Breast epithelium (tissue), 4 donors: ENCODE measurements at regions not wholly inside any gene's neighbourhood (a gene's known extent, or its start where the extent isn't known, plus 50 kb on each side); places are given as distances from the start of the nearest gene placed in this dataset.

Source experiments
- DNase-seq, 2 donors: peaks; one replicate each; pipeline ENCODE4 v3.0.0-alpha.2; 2019; ENCODE audit warnings: low spot score in 2 of 2
- H3K27ac ChIP-seq, 2 donors: fragments of 200-600 bp; sonication (generic) in 1 of 2; one replicate each; pipeline ENCODE4 v1.5.1; 2016 to 2019; ENCODE audit warnings: mild to moderate bottlenecking in 1 of 2
- H3K27me3 ChIP-seq, 2 donors: fragments of 200-600 bp; sonication (generic) in 1 of 2; one replicate each; pipeline versions ENCODE4 v1.5.1 to v1.6.0; 2017 to 2019; ENCODE audit warnings: control low read depth in 1 of 2, mild to moderate bottlenecking in 1 of 2
- H3K36me3 ChIP-seq: fragments of 200-600 bp; one replicate; pipeline ENCODE4 v1.5.1; 2019
- H3K4me1 ChIP-seq, 2 donors: fragments of 200-600 bp; sonication (generic); one replicate each; pipeline ENCODE4 v1.5.1; 2016 to 2019; ENCODE audit warnings: control low read depth in 1 of 2
- H3K4me3 ChIP-seq, 3 donors: fragments of 200-600 bp; sonication (generic); 1 replicate in 2 of 3; 2 replicates in 1 of 3; pipeline ENCODE4 v1.5.1; 2016 to 2019; ENCODE audit warnings: mild to moderate bottlenecking in 3 of 3, moderate library complexity in 2 of 3
- H3K9me3 ChIP-seq, 2 donors: fragments of 200-600 bp; sonication (generic) in 1 of 2; one replicate each; pipeline ENCODE4 v1.5.1; 2016 to 2019; ENCODE audit warnings: control low read depth in 1 of 2
- POLR2A ChIP-seq: fragments of 450-650 bp; IDR thresholded peaks from one replicate; pipeline ENCODE4 v1.6.1; 2016; ENCODE audit warnings: antibody characterized with exemption, mild to moderate bottlenecking, moderate library complexity
- POLR2AphosphoS5 ChIP-seq, 3 donors: sonication (generic); formaldehyde crosslinking; IDR thresholded peaks; one replicate each; pipeline ENCODE4 v1.6.1; 2017; ENCODE audit warnings: antibody characterized with exemption in 3 of 3
- intact Hi-C: fragments of 100-400 bp; cut with DNase I; formaldehyde crosslinking; loops from one replicate; pipeline ENCODE4 v1.15.1; 2023; ENCODE audit warnings: low total_unique reads
- TF ChIP-seq, protein P1 (sequence below), 3 donors: fragments of 450-650 bp; IDR thresholded peaks; one replicate each; pipeline ENCODE4 v1.5.1; 2016 to 2017; ENCODE audit warnings: antibody characterized with exemption in 3 of 3, mild to moderate bottlenecking in 3 of 3, moderate library complexity in 3 of 3

DNA sequence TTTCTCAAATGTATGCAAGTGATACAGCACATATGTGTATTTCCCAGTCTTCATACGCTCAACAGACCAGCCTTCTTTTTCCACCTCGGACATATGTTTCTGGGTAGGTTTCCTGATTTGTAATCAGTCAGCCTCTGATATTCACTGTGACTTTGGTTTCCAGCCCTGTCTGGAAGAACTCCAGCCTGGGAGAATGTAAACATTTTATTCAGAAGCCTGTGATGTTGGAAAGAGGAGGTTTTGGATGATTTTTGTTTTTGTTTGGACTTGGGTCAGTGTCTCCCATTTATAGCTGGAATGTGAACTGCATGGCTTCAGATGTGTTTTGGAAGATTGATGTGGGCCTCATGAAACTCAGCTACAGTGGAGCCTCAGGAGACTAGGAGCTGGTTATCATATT is 172.2 kb upstream of the CENPW start:
- no peaks in the 10 kb centered on the region for H3K9me3 ChIP-seq
- intact Hi-C loops = no loop called here
- TF ChIP-seq, protein P1, sequence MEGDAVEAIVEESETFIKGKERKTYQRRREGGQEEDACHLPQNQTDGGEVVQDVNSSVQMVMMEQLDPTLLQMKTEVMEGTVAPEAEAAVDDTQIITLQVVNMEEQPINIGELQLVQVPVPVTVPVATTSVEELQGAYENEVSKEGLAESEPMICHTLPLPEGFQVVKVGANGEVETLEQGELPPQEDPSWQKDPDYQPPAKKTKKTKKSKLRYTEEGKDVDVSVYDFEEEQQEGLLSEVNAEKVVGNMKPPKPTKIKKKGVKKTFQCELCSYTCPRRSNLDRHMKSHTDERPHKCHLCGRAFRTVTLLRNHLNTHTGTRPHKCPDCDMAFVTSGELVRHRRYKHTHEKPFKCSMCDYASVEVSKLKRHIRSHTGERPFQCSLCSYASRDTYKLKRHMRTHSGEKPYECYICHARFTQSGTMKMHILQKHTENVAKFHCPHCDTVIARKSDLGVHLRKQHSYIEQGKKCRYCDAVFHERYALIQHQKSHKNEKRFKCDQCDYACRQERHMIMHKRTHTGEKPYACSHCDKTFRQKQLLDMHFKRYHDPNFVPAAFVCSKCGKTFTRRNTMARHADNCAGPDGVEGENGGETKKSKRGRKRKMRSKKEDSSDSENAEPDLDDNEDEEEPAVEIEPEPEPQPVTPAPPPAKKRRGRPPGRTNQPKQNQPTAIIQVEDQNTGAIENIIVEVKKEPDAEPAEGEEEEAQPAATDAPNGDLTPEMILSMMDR (IDR thresholded peaks at IDR 0.05) = no peak
- TF ChIP-seq POLR2AphosphoS5 (IDR thresholded peaks at IDR 0.05) (no peak), POLR2A (no peak)
- H3K4me1 ChIP-seq = no peaks in the 10 kb centered on the region
- no peak overlapping the region for H3K4me3 ChIP-seq
- no peak for DNase-seq
- no peak overlapping the region for H3K27ac ChIP-seq
- no peaks in the 10 kb centered on the region for H3K36me3 ChIP-seq
- H3K27me3 ChIP-seq = no peaks in the 10 kb centered on the region

DNA sequence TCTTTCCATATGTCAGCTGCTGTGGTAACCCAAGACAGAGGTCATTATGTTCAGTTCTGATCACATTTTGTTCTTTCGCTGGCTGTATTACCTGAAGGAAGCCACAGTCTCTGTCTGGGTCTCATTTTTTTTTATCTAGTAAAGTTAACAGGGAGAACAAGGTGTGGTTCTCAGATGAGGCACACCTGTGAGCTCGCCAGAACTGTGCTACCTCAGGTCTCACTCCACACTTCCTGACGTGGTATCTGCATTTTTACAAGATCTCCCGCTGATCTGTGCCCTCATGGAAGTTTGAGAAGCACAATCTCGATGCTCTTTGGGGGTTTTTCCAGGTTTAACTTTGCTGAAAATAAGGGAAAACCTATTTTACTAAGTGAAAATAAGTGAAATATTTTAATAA is 169.5 kb upstream of the CENPW start:
- no peak for DNase-seq
- TF ChIP-seq POLR2A = no peak
- no peak for TF ChIP-seq POLR2AphosphoS5 (IDR thresholded peaks at IDR 0.05)
- TF ChIP-seq, protein P1 (IDR thresholded peaks at IDR 0.05) = no peak
- no peak overlapping the region for H3K27ac ChIP-seq
- no peaks in the 10 kb centered on the region for H3K27me3 ChIP-seq
- no peaks in the 10 kb centered on the region for H3K9me3 ChIP-seq
- no peak overlapping the region for H3K4me3 ChIP-seq
- H3K36me3 ChIP-seq = no peaks in the 10 kb centered on the region
- intact Hi-C loops = no loop called here
- no peaks in the 10 kb centered on the region for H3K4me1 ChIP-seq

DNA sequence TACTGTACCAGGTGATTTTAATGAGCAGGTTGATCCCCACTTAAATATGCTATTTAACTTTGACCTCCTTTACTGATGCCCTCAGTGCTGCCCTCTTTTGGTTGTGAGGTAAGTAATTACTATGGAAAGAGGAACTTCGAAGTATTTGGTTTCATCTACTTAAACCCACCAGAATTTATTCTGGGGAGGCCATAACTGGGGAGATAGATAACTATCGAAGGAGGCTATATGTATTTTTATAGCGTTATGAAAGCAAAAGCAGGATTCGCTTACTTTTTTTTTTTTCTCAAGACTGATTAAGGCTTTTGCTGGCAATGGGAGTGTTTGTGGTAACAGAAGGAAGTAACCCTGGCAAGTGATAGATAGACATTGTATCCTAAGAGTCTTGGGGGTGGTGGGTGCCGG is 168.9 kb upstream of the CENPW start:
- H3K27ac ChIP-seq = no peak overlapping the region
- TF ChIP-seq, protein P1 (IDR thresholded peaks at IDR 0.05) = peak in 1 of 3 donors; percentile 12
- no peak for TF ChIP-seq POLR2AphosphoS5 (IDR thresholded peaks at IDR 0.05)
- TF ChIP-seq POLR2A = no peak
- no peaks in the 10 kb centered on the region for H3K27me3 ChIP-seq
- intact Hi-C loops = no loop called here
- no peaks in the 10 kb centered on the region for H3K36me3 ChIP-seq
- H3K4me3 ChIP-seq = no peak overlapping the region
- no peaks in the 10 kb centered on the region for H3K9me3 ChIP-seq
- no peaks in the 10 kb centered on the region for H3K4me1 ChIP-seq
- no peak for DNase-seq

DNA sequence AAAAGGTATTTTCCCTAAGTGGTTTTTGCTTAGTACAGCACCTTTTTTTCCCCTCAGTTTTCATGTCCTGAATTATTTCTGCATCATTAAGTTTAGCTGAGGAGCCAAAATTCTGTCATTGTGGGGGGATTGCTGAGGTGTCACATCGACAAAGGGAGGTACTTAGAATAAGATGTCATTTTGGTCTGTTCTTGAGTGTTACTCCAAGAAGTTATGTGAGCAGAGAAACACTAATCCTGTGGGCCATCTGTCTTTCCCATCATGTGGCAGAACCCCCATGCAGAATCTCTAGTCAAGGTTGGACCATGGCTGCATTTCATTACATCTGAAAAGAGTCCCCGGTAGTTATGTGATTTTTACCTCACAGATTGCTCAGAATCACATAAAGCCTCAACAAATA is 167.8 kb upstream of the CENPW start:
- H3K36me3 ChIP-seq = no peaks in the 10 kb centered on the region
- intact Hi-C loops = no loop called here
- DNase-seq = no peak
- TF ChIP-seq, protein P1 (IDR thresholded peaks at IDR 0.05) = no peak
- TF ChIP-seq POLR2AphosphoS5 (IDR thresholded peaks at IDR 0.05) (no peak), POLR2A (no peak)
- no peak overlapping the region for H3K27ac ChIP-seq
- no peaks in the 10 kb centered on the region for H3K27me3 ChIP-seq
- no peaks in the 10 kb centered on the region for H3K9me3 ChIP-seq
- H3K4me1 ChIP-seq = no peaks in the 10 kb centered on the region
- H3K4me3 ChIP-seq = no peak overlapping the region

DNA sequence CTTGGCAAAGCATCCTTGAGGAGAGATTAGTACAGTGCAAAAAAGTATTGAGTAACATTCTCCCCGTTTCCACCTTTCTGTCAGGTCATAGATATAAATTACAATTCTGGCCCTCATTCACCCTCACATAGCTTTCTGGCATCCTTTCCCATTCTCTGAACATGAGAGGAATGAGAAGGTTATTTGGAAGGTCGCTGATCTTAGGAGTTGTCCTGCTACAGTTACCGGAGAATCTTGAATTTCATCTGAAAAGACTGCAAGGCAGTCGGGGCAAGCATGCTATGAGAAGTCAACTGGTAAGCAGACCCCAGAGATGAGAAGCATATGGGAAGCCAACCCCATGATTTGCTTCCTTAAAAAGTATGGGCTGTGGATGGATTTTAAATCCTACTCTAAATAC is 166.7 kb upstream of the CENPW start:
- no peak for DNase-seq
- no peaks in the 10 kb centered on the region for H3K27me3 ChIP-seq
- no peak overlapping the region for H3K27ac ChIP-seq
- no peaks in the 10 kb centered on the region for H3K9me3 ChIP-seq
- no peak overlapping the region for H3K4me3 ChIP-seq
- TF ChIP-seq POLR2A (no peak), POLR2AphosphoS5 (IDR thresholded peaks at IDR 0.05) (no peak)
- TF ChIP-seq, protein P1 (IDR thresholded peaks at IDR 0.05) = no peak
- intact Hi-C loops = no loop called here
- no peaks in the 10 kb centered on the region for H3K36me3 ChIP-seq
- H3K4me1 ChIP-seq = no peaks in the 10 kb centered on the region
